Kidney epithelial cell (primary cell): ENCODE measurements at regions not wholly inside any gene's neighbourhood (a gene's known extent, or its start where the extent isn't known, plus 50 kb on each side); places are given as distances from the start of the nearest gene placed in this dataset.
"Not testable (repeated sequence)": the region's sequence is repeated elsewhere in the genome, so short reads cannot be mapped to it uniquely, and the experiment has no call there.

Source experiments
- DNase-seq: peaks from one replicate; pipeline ENCODE4 v3.0.0-alpha.2; 2010; ENCODE audit warnings: low read depth
- H3K27me3 ChIP-seq: 2 replicates; pipeline ENCODE4 v1.6.0; 2011; ENCODE audit warnings: low read length; ENCODE audit not compliant: control insufficient read depth, insufficient read depth
- H3K36me3 ChIP-seq: 2 replicates; pipeline ENCODE4 v1.5.1; 2011; ENCODE audit warnings: low read length; ENCODE audit not compliant: control insufficient read depth, insufficient read depth
- H3K4me3 ChIP-seq: 2 replicates; pipeline ENCODE4 v1.5.1; 2011; ENCODE audit warnings: low read depth, mild to moderate bottlenecking, control low read depth, low read length
- CTCF ChIP-seq: IDR thresholded peaks from 2 replicates; pipeline ENCODE4 v1.5.1; 2011; ENCODE audit warnings: mild to moderate bottlenecking, moderate library complexity, low read length, control low read depth, inconsistent platforms; ENCODE audit not compliant: insufficient read depth, poor library complexity, severe bottlenecking

- DNase-seq: no peak
- H3K4me3 ChIP-seq: no peak overlapping the region
- no peaks in the 10 kb centered on the region for H3K36me3 ChIP-seq
- no peak for TF ChIP-seq CTCF
- no peaks in the 10 kb centered on the region for H3K27me3 ChIP-seq
These were observed 183.2 kb upstream of the RPRM start for GRCh38 chr2:153661801-153662200.

GRCh38 chr2:153663371-153663770, 184.8 kb upstream of the RPRM start:
- Histone ChIP-seq H3K36me3 (no peaks in the 10 kb centered on the region), H3K4me3 (no peak overlapping the region), H3K27me3 (no peaks in the 10 kb centered on the region)
- TF ChIP-seq CTCF: no peak
- DNase-seq: no peak

GRCh38 chr2:153664009-153664408, 185.4 kb upstream of the RPRM start:
- H3K4me3 ChIP-seq, H3K36me3 ChIP-seq, DNase-seq, H3K27me3 ChIP-seq: not testable (repeated sequence)

GRCh38 chr2:153667475-153667874, 188.9 kb upstream of the RPRM start:
- no peaks in the 10 kb centered on the region for H3K27me3 ChIP-seq
- no peaks in the 10 kb centered on the region for H3K36me3 ChIP-seq
- TF ChIP-seq CTCF: no peak

GRCh38 chr2:153668923-153669322, 190.4 kb upstream of the RPRM start:
- no peak for DNase-seq
- TF ChIP-seq CTCF: no peak
- H3K36me3 ChIP-seq: no peaks in the 10 kb centered on the region
- H3K27me3 ChIP-seq: no peaks in the 10 kb centered on the region
- no peak overlapping the region for H3K4me3 ChIP-seq

More at GRCh38 chr2:153667475-153667874, 188.9 kb upstream of the RPRM start:
- no peak overlapping the region for H3K4me3 ChIP-seq
- no peak for DNase-seq

GRCh38 chr2:153710128-153710527, 161.6 kb upstream of the GALNT13 start:
- TF ChIP-seq CTCF: no peak
- no peak overlapping the region for H3K4me3 ChIP-seq
- no peak for DNase-seq
- H3K36me3 ChIP-seq: no peaks in the 10 kb centered on the region
- no peaks in the 10 kb centered on the region for H3K27me3 ChIP-seq
